HG02840 (cell line): ENCODE measurements at regions not wholly inside any gene's neighbourhood (a gene's known extent, or its start where the extent isn't known, plus 50 kb on each side); places are given as distances from the start of the nearest gene placed in this dataset.
"Not testable (repeated sequence)": the region's sequence is repeated elsewhere in the genome, so short reads cannot be mapped to it uniquely, and the experiment has no call there.

Source experiments
- ATAC-seq: cut with Tn5 transposase; IDR thresholded peaks from one replicate; pipeline ENCODE4 v1.9.1; 2021; ENCODE audit warnings: mild to moderate bottlenecking, moderate library complexity, moderate number of reproducible peaks; ENCODE audit not compliant: unreplicated experiment, low FRiP score

DNA sequence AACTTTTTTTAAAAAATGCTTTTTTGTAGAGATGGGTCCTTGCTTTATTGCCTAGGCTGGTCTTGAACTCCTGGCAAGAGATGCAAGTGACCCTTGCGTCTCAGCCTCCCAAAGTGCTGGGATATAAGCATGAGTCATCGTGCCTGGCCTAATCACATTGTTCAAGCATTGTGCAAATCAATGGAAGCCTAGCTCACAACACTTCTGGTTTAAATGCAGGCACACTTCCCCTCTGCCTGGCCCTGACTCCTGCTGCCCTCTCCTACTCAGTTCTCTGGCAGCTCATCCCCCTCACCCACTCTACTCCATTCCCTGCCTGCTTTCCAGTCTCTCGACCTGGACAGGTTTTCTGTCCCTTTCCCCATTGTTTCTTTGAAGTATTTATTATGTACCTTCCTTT is 288.1 kb upstream of the PLGLB1 start:
- ATAC-seq = not testable (repeated sequence)

DNA sequence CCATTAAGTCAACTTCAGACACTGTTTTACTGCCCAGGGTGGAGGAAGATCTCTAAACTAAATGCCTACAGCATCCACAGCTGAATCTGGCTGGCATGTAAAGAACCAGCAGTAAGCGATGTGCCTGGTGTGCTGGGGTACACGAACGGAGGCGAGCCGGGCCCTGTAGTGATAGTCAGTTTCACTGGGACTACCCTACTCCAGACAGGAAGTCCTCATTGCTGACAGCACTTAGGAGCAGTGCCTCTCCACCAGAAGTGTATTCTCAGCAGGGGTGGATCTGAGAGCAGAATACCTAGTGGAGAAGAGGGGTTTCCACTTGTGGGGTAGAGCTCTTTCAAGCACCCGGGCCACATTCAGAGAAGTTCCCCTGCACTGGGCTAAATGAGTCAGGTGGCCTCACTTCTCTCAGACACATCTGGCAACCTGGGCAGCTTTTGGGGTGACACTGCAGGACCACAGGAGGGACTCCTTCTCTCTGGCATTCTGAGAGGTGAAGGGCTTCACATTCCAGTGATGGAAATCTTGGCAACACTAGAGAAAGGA is 290.3 kb upstream of the PLGLB1 start:
- not testable (repeated sequence) for ATAC-seq

DNA sequence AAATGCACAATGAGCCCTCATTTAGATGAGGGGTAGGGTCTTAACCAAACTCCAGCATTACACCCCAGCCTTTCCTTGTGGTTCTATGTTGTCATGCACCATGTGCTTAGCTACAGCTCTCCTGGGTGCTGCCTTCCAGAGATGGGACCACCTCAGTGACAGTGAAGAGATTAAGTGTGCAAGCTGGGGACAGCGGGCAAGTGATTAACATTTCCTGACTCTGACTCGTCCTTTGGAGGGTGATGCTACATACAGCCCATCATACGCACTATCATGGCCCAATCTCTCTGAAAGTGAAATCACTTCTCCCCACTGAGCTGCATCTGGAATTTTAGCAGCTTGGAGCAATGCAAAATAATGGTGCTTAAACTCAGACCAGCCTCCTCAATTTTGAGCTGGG is 293.0 kb upstream of the PLGLB1 start:
- not testable (repeated sequence) for ATAC-seq

- ATAC-seq = peak; percentile 61
Observed at GRCh38 chr2:87315183-87315902, 293.7 kb upstream of the PLGLB1 start.

DNA sequence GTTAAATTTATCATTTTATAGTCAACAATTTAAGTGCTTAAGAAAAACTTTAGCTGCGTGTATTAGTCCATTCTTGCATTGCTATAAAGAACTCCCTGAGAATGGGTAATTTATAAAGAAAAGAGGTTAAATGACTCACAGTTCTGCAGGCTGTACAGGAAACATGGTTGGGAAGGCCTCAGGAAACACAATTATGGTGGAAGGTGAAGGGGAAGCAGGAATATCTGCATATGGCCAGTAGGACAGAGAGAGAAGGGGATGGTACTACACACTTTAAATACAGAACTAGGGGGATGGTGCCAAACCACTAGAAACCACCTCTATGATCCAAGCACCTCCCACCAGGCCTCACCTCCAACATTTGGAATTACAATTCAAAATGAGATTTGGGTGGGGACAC is 295.5 kb upstream of the PLGLB1 start:
- ATAC-seq = not testable (repeated sequence)

GRCh38 chr2:87318814-87319491 is 297.3 kb upstream of the PLGLB1 start:
- ATAC-seq = not testable (repeated sequence)

- not testable (repeated sequence) for ATAC-seq
Observed at GRCh38 chr2:87319705-87320104, 298.1 kb upstream of the PLGLB1 start.

DNA sequence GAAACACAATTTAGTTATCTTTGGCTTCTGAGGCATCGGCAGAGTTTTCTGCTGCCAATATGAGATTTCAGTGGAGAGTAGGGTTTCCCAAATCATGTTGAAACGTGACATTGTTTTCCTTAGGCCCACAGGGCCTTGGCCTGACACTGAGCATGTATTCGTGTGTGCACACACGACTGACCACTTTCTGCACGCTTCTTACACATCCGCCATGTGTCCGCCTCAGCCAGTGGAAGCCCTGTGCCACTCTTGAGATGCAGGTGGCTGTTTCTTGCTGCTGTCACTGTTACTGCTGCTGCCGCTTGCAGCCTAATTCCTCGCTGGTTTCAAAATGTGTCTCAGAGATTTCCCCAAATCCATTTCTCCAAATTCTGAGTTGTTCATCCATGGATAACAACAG is 299.6 kb upstream of the PLGLB1 start:
- not testable (repeated sequence) for ATAC-seq

GRCh38 chr2:87324335-87325041 is 302.8 kb upstream of the PLGLB1 start:
- ATAC-seq = not testable (repeated sequence)

GRCh38 chr2:87325042-87325910 is 303.6 kb upstream of the PLGLB1 start:
- not testable (repeated sequence) for ATAC-seq

GRCh38 chr2:87325911-87326294 is 304.3 kb upstream of the PLGLB1 start:
- ATAC-seq = not testable (repeated sequence)

DNA sequence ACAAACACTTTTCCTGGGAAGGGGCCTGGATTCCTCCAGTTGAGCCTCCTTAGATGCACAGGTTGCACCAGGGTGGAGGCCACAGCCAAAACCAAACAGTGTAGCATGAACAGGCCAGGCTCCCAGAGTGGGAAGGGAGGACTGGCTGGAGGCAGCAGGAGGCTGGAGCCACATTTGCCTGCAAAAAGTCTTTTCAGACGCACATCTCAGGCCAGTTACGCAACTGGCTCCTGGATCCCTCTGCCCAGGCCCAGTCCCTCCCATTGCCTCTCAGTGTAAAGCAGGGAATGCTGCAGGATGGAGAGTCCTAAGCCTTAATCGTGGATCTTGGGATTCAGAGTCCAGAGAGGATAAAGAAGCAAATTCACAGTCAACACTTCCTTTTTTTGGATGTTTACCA is 305.1 kb upstream of the PLGLB1 start:
- ATAC-seq = not testable (repeated sequence)

- not testable (repeated sequence) for ATAC-seq
Observed at GRCh38 chr2:87327648-87328371, 306.2 kb upstream of the PLGLB1 start.

GRCh38 chr2:87329529-87329928 is 307.9 kb upstream of the PLGLB1 start:
- not testable (repeated sequence) for ATAC-seq

DNA sequence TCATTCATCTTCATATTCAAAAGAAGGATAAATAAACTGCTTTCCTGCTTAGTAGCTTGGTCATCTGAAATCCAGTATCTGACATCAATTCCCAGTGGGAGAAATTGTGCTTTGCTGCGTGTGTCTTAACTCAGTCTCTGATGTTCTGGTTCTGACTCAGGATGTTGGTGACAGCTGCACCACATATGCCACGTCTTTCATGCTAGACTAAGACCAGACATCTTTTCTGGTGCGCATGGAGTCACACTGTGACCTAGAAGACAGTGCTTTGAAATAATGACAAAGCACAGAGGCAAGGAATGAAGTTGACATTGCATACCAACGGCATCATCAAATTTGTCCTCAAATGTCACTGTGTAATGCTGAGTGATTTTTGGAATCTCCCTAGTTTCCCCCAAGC is 308.8 kb upstream of the PLGLB1 start:
- ATAC-seq = not testable (repeated sequence)

DNA sequence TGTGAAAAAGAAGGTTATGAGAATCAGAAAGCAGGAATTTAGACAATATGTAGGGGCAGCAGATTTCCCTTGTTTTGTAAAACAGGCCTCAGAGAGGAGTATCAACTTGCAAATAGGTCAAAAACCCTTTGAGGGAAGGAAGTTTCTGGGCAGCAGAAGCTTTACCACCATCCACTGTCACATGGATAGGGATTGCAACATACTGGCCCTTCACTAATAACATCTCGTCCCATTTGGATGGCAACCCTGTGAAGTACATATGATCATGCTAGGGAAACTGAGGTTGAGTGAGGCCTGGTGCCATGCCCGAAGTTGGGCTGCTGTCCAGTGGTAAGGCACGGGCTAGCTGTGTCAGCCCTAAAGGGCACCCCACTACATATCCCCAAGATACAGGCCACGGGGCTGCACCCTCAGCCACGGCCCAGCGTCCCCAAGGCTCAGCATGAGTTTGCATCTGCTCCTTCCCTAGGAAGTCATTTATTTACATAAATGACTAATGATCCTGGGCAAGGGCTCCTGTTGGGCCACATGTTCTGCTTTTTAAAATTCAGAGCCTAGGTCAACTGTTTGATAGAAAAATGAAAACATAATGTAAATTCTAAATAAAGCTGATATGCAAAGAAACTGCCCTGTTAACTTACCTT is 310.4 kb upstream of the PLGLB1 start:
- ATAC-seq = not testable (repeated sequence)

DNA sequence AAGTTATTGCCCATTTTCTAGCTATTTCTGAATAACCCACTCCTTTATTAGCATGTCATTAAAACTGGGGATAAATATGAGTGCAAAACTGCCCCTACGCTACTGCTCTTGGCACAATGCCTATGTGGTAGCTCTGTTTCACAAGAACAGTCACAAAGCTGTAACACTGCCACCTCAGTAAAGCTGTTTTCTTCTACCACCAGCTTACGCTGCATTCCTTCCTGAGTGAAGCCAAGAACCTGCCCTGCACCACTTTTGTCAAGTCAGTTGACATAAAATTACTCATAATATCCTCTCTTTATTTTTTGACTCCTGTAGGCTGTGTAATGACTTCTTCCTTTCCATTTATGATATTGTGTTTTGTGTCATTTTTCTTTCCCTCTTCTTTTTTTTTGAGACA is 313.2 kb upstream of the PLGLB1 start:
- not testable (repeated sequence) for ATAC-seq

GRCh38 chr2:87338998-87339397 is 317.4 kb upstream of the PLGLB1 start:
- not testable (repeated sequence) for ATAC-seq

GRCh38 chr2:87341601-87342014 is 320.0 kb upstream of the PLGLB1 start:
- ATAC-seq = not testable (repeated sequence)
